Heart right ventricle (tissue), 16 donors: ENCODE measurements at regions not wholly inside any gene's neighbourhood (a gene's known extent, or its start where the extent isn't known, plus 50 kb on each side); places are given as distances from the start of the nearest gene placed in this dataset.

Source experiments
- ATAC-seq, 8 donors: fragments of 200-7000 bp; cut with Tn5 transposase; one replicate each; pipeline ENCODE4 v1.9.1; 2020; ENCODE audit warnings: mild to moderate bottlenecking in 8 of 8, moderate library complexity in 8 of 8, moderate number of reproducible peaks in 1 of 8
- DNase-seq, 2 donors: peaks; one replicate each; pipeline ENCODE4 v3.0.0-alpha.2; 2020
- H3K27ac ChIP-seq, 10 donors: fragments of 200-600 bp; sonication (generic) in 2 of 10; one replicate each; pipeline versions ENCODE4 v1.5.0 to v1.8.0; 2020 to 2022; ENCODE audit warnings: mild to moderate bottlenecking in 3 of 10
- H3K27me3 ChIP-seq, 7 donors: fragments of 200-600 bp; one replicate each; pipeline ENCODE4 v1.8.0; 2021 to 2022; ENCODE audit warnings: mild to moderate bottlenecking in 2 of 7
- H3K36me3 ChIP-seq, 9 donors: fragments of 200-600 bp; sonication (generic) in 1 of 9; one replicate each; pipeline versions ENCODE4 v1.5.0 to v1.8.0; 2020 to 2022; ENCODE audit warnings: mild to moderate bottlenecking in 2 of 9
- H3K4me1 ChIP-seq, 9 donors: fragments of 200-600 bp; sonication (generic) in 1 of 9; one replicate each; pipeline versions ENCODE4 v1.5.0 to v1.8.0; 2020 to 2022; ENCODE audit warnings: mild to moderate bottlenecking in 4 of 9
- H3K4me3 ChIP-seq, 10 donors: fragments of 200-600 bp; sonication (generic) in 2 of 10; one replicate each; pipeline versions ENCODE4 v1.5.0 to v1.8.0; 2020 to 2022; ENCODE audit warnings: mild to moderate bottlenecking in 7 of 10, moderate library complexity in 2 of 10
- H3K9me3 ChIP-seq, 11 donors: fragments of 200-600 bp in 10 of 11; sonication (generic) in 2 of 11; one replicate each; pipeline versions ENCODE4 v1.5.0 to v1.8.0; 2013 to 2022; ENCODE audit warnings: mild to moderate bottlenecking in 2 of 11, control low read depth in 1 of 11, moderate library complexity in 1 of 11
- CTCF ChIP-seq, 9 donors: fragments of 200-600 bp; sonication (generic) in 2 of 9; IDR thresholded peaks; one replicate each; pipeline versions ENCODE4 v1.5.0 to v1.8.0; 2021 to 2022; ENCODE audit warnings: antibody characterized with exemption in 9 of 9, mild to moderate bottlenecking in 5 of 9, moderate library complexity in 1 of 9
- WGBS, 2 donors: extraction: QIAGEN DNeasy Blood & Tissue Kit; methylation state at CpG; one replicate each; pipeline ENCODE4 v1.1.7; 2013; ENCODE audit warnings: inconsistent platforms in 1 of 2; 5-methylcytosine and 5-hydroxymethylcytosine counted together
- intact Hi-C, 10 donors: fragments of 100-400 bp; cut with DNase I; formaldehyde crosslinking; loops; one replicate each; pipeline versions ENCODE4 v1.11.1 to v1.14.2; 2022
- donor health status: Arrhythmogenic right ventricular cardiomyopathy.
- donor health status: ischemic (EF 13 %, LVEDD 7.1; RV severe dilation, severe dysfunction).
- donor health status: healthy with polysubstance abuse.
- donor health status: DM: no; HTN: yes; CAD: no.
- donor health status: DM: no; HTN: no; CAD: no.
- donor health status: ischemic (EF 25% LVEDD 6.9; RV normal size, moderate dysfunction).
- donor health status: ischemic (EF 25% LVEDD 5.7; RV mildly dilated, moderate dysfunction).
- donor health status: healthy.
- donor health status: DM: yes; HTN: yes; CAD: no.
- donor health status: Ischemic cardiomyopathy.
- donor health status: ischemic (EF 35%, LVEDD 5.7; RV mildly dilated, moderate dysfunction).
- donor health status: nonischemic (EF 11% LVEDD 7.7; RV severe dilation, severe dysfunction).
- donor health status: DM: yes; HTN: yes; CAD: no.
- donor health status: PGD.
- donor health status: ischemic (EF 29% LVEDD 5.4; RV normal size, mild dysfunction).
- donor health status: nonischemic (EF 23%, LVEDD 6.1; RV moderate dilation, normal function).

DNA sequence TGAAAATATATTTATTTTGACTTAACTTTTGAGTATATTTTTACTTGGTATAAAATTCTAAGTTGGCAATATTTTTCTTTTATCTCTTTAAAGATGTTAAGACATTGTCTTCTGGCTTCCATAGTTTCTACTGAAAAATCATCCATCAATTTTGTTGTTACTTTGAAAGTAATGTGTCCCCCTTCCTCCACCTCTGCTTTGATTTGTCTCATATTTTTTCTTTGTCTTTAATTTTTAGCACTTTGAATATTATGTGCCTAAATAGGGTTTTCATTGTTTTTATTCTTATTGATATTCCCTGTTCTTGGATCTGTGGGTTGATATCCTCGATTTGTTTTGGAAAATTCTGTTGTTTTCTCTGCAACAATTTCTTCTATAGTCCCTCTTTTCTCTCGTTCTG lies 157.4 kb downstream of the CD47 start:
- TF ChIP-seq CTCF (IDR thresholded peaks at IDR 0.05) = no peak
- intact Hi-C loops = loop anchor here in 3 of 10 donors (10.0 kb wide), 4 partner anchors 161 to 541 kb away; partner anchors contain the start of gene CD47 (in 1 of the 3)
- ATAC-seq (no peak), DNase-seq (no peak)
- Histone ChIP-seq H3K36me3 (no peaks in the 10 kb centered on the region), H3K9me3 (peaks cover 0 to 12% (median 0%) of the 10 kb centered on the region in 11 donors), H3K27me3 (peaks cover 0 to 8% (median 0%) of the 10 kb centered on the region in 7 donors), H3K27ac (no peak overlapping the region), H3K4me1 (peaks cover 0 to under 1% (median 0%) of the 10 kb centered on the region in 9 donors), H3K4me3 (no peak overlapping the region)
- 89 to 90% methylated on average over 2 of the region's 2 CpGs for whole genome bisulfite sequencing, 2 donors

DNA sequence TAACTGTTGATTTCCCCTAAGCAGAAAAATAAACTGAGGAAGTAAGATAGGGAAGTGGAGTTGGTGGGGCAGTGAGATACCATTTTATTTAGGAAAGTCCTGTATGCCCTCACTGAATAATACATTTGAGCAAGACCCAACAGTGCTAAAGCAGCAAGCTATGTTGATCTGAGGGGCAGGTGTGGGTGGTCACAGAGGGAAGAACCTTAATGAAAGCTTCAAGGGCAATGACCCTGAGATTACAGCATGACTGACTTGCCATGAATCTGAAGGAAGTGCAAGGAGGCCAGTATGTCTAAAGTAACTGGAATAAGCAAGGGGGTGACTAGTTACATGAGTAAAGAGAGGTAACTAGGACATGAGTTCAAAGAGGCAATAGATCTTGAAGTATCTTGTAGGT lies 159.5 kb downstream of the CD47 start:
- H3K27ac ChIP-seq = no peak overlapping the region
- ATAC-seq = no peak
- peaks cover 0 to 12% (median 0%) of the 10 kb centered on the region in 11 donors for H3K9me3 ChIP-seq
- peaks cover 0 to 21% (median 0%) of the 10 kb centered on the region in 7 donors for H3K27me3 ChIP-seq
- H3K4me1 ChIP-seq = peaks cover 0 to 18% (median 8%) of the 10 kb centered on the region in 9 donors
- no peak overlapping the region for H3K4me3 ChIP-seq
- H3K36me3 ChIP-seq = no peaks in the 10 kb centered on the region
- DNase-seq = no peak
- intact Hi-C loops = loop anchor here in 3 of 10 donors (10.0 kb wide), 4 partner anchors 163 to 543 kb away; partner anchors contain the start of gene CD47 (in 1 of the 3)
- no peak for TF ChIP-seq CTCF (IDR thresholded peaks at IDR 0.05)

DNA sequence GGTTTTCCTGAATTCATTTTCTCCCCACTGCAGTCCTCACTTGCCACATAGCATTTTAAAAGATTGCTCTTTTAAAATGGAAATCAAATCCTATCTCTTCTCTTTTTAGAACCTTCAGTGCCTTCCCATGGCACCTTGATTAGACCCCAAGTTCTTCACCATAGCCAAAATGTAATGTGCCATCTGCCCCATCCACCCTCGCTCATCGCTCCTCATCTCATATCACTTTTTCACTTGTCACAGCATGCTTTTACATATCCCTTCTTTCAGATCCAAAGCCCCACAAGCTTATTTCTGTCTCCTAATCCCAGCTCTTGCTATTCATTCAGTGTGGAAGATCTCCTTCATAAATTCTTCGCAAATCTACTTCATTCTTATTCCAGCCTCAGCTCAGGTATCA lies 161.7 kb downstream of the CD47 start:
- intact Hi-C loops = loop anchor here in 7 of 10 donors (5.0 to 10.0 kb wide), 9 partner anchors 247 to 694 kb away; partner anchors contain the start of gene IFT57 (in 1 of the 7)
- H3K27me3 ChIP-seq = peaks cover 0 to 21% (median 0%) of the 10 kb centered on the region in 7 donors
- peaks cover 0 to 12% (median 0%) of the 10 kb centered on the region in 11 donors for H3K9me3 ChIP-seq
- no peaks in the 10 kb centered on the region for H3K36me3 ChIP-seq
- ATAC-seq (no peak), DNase-seq (no peak)
- no peak for TF ChIP-seq CTCF (IDR thresholded peaks at IDR 0.05)
- peaks cover 0 to 18% (median 8%) of the 10 kb centered on the region in 9 donors for H3K4me1 ChIP-seq
- H3K27ac ChIP-seq = no peak overlapping the region
- 98 to 99% methylated on average over 3 of the region's 3 CpGs for WGBS, 2 donors
- no peak overlapping the region for H3K4me3 ChIP-seq

DNA sequence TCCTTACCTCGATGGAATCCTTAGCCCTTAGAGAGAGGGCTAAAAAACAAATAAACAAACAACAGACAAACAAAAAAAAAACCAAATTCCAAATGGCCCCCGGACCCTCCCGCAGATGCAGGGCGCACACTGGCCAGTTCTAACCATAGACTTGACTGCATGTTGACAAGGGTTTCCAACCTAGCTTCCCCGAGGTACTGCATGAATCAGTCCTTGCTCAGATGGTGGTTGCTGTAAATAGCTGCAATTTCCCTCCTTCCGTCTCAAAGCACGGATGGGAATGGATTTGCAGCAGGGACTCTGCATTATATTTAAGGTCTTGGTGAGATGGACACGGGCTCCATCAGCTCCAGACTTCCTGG lies 162.8 kb downstream of the CD47 start:
- H3K9me3 ChIP-seq = peaks cover 0 to 6% (median 0%) of the 10 kb centered on the region in 11 donors
- peaks cover 0 to 18% (median 8%) of the 10 kb centered on the region in 9 donors for H3K4me1 ChIP-seq
- peak overlapping the region in 1 of 10 donors; percentile 5 for H3K27ac ChIP-seq
- ATAC-seq (peak; percentile 29 to 72 (median 37)), DNase-seq (no peak)
- no peaks in the 10 kb centered on the region for H3K36me3 ChIP-seq
- H3K27me3 ChIP-seq = peaks cover 0 to 21% (median 0%) of the 10 kb centered on the region in 7 donors
- TF ChIP-seq CTCF (IDR thresholded peaks at IDR 0.05) = no peak
- WGBS, 2 donors = 6 to 7% methylated on average over 8 of the region's 8 CpGs
- intact Hi-C loops = loop anchor here in 7 of 10 donors (5.0 to 10.0 kb wide), 9 partner anchors 246 to 693 kb away; partner anchors contain the start of gene IFT57 (in 1 of the 7)
- H3K4me3 ChIP-seq = peak overlapping the region; percentile 23 to 72 (median 58)
